ENCODE measurements at regions not wholly inside any gene's neighbourhood (a gene's known extent, or its start where the extent isn't known, plus 50 kb on each side); places are given as distances from the start of the nearest gene placed in this dataset.

DNA sequence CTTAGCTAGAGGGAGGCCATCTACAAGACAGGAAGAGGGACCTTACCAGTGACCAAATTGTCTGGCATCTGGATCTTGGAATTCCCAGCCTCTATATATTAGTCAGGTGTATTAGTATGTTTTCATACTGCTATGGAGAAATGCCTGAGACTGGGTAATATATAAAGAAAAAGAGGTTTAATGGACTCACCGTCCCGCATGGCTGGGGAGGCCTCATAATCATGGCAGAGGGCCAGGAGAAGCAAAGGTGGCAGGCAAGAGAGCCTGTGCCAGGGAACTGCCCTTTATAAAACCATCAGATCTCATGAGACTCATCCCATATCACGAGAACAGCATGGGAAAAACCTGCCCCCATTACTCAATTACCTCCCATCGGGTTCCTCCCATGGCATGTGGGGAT, 500.2 kb downstream of the SHISA9 start:
- TF ChIP-seq EP300 (IDR thresholded peaks at IDR 0.05; ENCODE audit: borderline replicate concordance in 1 of 2, low read depth in 1 of 2, low read length in 1 of 2) (no peak), TEAD4 (IDR thresholded peaks at IDR 0.05; ENCODE audit: borderline replicate concordance, insufficient read depth) (no peak), SMC3 (IDR thresholded peaks at IDR 0.05; ENCODE audit: low read depth, low read length) (no peak), RFX5 (IDR thresholded peaks at IDR 0.05; ENCODE audit: low read length) (no peak), CHD2 (IDR thresholded peaks at IDR 0.05; ENCODE audit: low read length, partially characterized antibody) (no peak), FOXJ3 (CRISPR knock-in tag; IDR thresholded peaks at IDR 0.05) (no peak), TAF1 (IDR thresholded peaks at IDR 0.05; ENCODE audit: borderline replicate concordance, low read depth, low read length) (no peak)
- TF ChIP-seq, protein P1, sequence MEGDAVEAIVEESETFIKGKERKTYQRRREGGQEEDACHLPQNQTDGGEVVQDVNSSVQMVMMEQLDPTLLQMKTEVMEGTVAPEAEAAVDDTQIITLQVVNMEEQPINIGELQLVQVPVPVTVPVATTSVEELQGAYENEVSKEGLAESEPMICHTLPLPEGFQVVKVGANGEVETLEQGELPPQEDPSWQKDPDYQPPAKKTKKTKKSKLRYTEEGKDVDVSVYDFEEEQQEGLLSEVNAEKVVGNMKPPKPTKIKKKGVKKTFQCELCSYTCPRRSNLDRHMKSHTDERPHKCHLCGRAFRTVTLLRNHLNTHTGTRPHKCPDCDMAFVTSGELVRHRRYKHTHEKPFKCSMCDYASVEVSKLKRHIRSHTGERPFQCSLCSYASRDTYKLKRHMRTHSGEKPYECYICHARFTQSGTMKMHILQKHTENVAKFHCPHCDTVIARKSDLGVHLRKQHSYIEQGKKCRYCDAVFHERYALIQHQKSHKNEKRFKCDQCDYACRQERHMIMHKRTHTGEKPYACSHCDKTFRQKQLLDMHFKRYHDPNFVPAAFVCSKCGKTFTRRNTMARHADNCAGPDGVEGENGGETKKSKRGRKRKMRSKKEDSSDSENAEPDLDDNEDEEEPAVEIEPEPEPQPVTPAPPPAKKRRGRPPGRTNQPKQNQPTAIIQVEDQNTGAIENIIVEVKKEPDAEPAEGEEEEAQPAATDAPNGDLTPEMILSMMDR (IDR thresholded peaks at IDR 0.05), result no peak
- TF ChIP-seq, protein P2, sequence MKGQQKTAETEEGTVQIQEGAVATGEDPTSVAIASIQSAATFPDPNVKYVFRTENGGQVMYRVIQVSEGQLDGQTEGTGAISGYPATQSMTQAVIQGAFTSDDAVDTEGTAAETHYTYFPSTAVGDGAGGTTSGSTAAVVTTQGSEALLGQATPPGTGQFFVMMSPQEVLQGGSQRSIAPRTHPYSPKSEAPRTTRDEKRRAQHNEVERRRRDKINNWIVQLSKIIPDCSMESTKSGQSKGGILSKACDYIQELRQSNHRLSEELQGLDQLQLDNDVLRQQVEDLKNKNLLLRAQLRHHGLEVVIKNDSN (IDR thresholded peaks at IDR 0.05; ENCODE audit: borderline replicate concordance, low read depth), result no peak
- TF ChIP-seq, protein P3, sequence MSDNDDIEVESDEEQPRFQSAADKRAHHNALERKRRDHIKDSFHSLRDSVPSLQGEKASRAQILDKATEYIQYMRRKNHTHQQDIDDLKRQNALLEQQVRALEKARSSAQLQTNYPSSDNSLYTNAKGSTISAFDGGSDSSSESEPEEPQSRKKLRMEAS (IDR thresholded peaks at IDR 0.05; ENCODE audit: low read depth), result no peak

Data from SK-N-SH (cell line).